HK-2 (cell line): ENCODE measurements at regions not wholly inside any gene's neighbourhood (a gene's known extent, or its start where the extent isn't known, plus 50 kb on each side); places are given as distances from the start of the nearest gene placed in this dataset.

ENCODE experiments used
- DNase-seq: peaks from one replicate; pipeline ENCODE4 v3.0.0-alpha.2; 2018; ENCODE audit not compliant: unreplicated experiment

- no peak for DNase-seq
These were observed 84.3 kb downstream of the GATA6 start for GRCh38 chr18:22253676-22254075.

GRCh38 chr18:22253156-22253555 is 83.8 kb downstream of the GATA6 start:
- no peak for DNase-seq
